OCI-LY7 (cell line): ENCODE measurements at regions not wholly inside any gene's neighbourhood (a gene's known extent, or its start where the extent isn't known, plus 50 kb on each side); places are given as distances from the start of the nearest gene placed in this dataset.

Experiments used
- BruUV-seq: library from RNA; stranded (reverse); fragments of 400-500 nt; replicated peaks from 2 replicates; lab custom pipeline; 2021; lab: Mats Ljungman, UMichigan
- CTCF ChIA-PET: fragments of 300-600 bp; sonication (Branson Sonifier 250); formaldehyde crosslinking; loops from one replicate; lab custom pipeline; 2022; ENCODE audit warnings: antibody characterized with exemption; ENCODE audit not compliant: unreplicated experiment; lab: Charles Lee
- POLR2A ChIA-PET: fragments of 300-600 bp; sonication (Branson Sonifier 250); formaldehyde crosslinking; loops from one replicate; lab custom pipeline; 2022; ENCODE audit warnings: antibody characterized with exemption; lab: Charles Lee
- DNase-seq: peaks from one replicate; pipeline ENCODE4 v3.0.0-alpha.2; 2015; ENCODE audit warnings: low spot score
- H2AFZ ChIP-seq: fragments of 200-600 bp; sonication (generic), shearing (Covaris generic); 2 replicates; pipeline ENCODE4 v1.6.1; 2014; ENCODE audit warnings: mild to moderate bottlenecking, antibody characterized with exemption, low read length, moderate library complexity
- H3K27ac ChIP-seq: fragments of 200-600 bp; sonication (generic); 2 replicates; pipeline ENCODE4 v1.5.1; 2014; ENCODE audit warnings: mixed run types, low read depth, mild to moderate bottlenecking, moderate library complexity, low read length, inconsistent platforms; ENCODE audit not compliant: poor library complexity, severe bottlenecking
- H3K36me3 ChIP-seq: fragments of 200-600 bp; sonication (generic); 2 replicates; pipeline ENCODE4 v1.6.1; 2014; ENCODE audit warnings: mild to moderate bottlenecking, antibody characterized with exemption, low read length, moderate library complexity, mixed read lengths; ENCODE audit not compliant: insufficient read depth
- H3K4me1 ChIP-seq: fragments of 200-600 bp; sonication (generic); 2 replicates; pipeline ENCODE4 v1.5.1; 2014; ENCODE audit warnings: mild to moderate bottlenecking, low read length; ENCODE audit not compliant: insufficient read depth, poor library complexity, severe bottlenecking
- H3K4me2 ChIP-seq: fragments of 200-600 bp; sonication (generic); 2 replicates; pipeline ENCODE4 v1.6.1; 2014; ENCODE audit warnings: mild to moderate bottlenecking, low read length
- H3K4me3 ChIP-seq: fragments of 200-600 bp; sonication (generic); 2 replicates; pipeline ENCODE4 v1.5.1; 2014; ENCODE audit warnings: mild to moderate bottlenecking, low read depth, low read length; ENCODE audit not compliant: poor library complexity, severe bottlenecking
- H3K79me2 ChIP-seq: fragments of 200-600 bp; sonication (generic); 2 replicates; pipeline ENCODE4 v1.6.1; 2016; ENCODE audit warnings: low read depth, mild to moderate bottlenecking, low read length, moderate library complexity, mixed read lengths; ENCODE audit not compliant: insufficient read depth
- H3K9me2 ChIP-seq: fragments of 200-600 bp; sonication (generic); 2 replicates; pipeline ENCODE4 v1.6.1; 2016; ENCODE audit warnings: mild to moderate bottlenecking, low read length, mixed read lengths; ENCODE audit not compliant: insufficient read depth
- H3K9me3 ChIP-seq: fragments of 200-600 bp; sonication (generic); 2 replicates; pipeline ENCODE4 v1.6.1; 2014; ENCODE audit warnings: mild to moderate bottlenecking, mixed run types, low read length, mixed read lengths
- H4K20me1 ChIP-seq: fragments of 200-600 bp; sonication (generic); 2 replicates; pipeline ENCODE4 v1.6.1; 2014; ENCODE audit warnings: mild to moderate bottlenecking, antibody characterized with exemption, low read length, moderate library complexity, mixed read lengths; ENCODE audit not compliant: insufficient read depth
- EZH2phosphoT487 ChIP-seq: fragments of 200-600 bp; sonication (generic); IDR thresholded peaks from 2 replicates; pipeline ENCODE4 v1.6.1; 2018; ENCODE audit warnings: low read depth, borderline replicate concordance, mild to moderate bottlenecking, mixed run types, antibody characterized with exemption, low read length, moderate library complexity, mixed read lengths
- intact Hi-C: fragments of 100-400 bp; cut with micrococcal nuclease; formaldehyde crosslinking; loops from one replicate; pipeline ENCODE4 v1.10.0; 2022; ENCODE audit not compliant: unreplicated experiment
- TF ChIP-seq, protein P1 (sequence below): fragments of 200-600 bp; sonication (generic); conservative IDR thresholded peaks from 2 replicates; pipeline ENCODE4 v1.5.1; 2014; ENCODE audit warnings: mild to moderate bottlenecking, antibody characterized with exemption, low read length, moderate library complexity, mixed read lengths

DNA sequence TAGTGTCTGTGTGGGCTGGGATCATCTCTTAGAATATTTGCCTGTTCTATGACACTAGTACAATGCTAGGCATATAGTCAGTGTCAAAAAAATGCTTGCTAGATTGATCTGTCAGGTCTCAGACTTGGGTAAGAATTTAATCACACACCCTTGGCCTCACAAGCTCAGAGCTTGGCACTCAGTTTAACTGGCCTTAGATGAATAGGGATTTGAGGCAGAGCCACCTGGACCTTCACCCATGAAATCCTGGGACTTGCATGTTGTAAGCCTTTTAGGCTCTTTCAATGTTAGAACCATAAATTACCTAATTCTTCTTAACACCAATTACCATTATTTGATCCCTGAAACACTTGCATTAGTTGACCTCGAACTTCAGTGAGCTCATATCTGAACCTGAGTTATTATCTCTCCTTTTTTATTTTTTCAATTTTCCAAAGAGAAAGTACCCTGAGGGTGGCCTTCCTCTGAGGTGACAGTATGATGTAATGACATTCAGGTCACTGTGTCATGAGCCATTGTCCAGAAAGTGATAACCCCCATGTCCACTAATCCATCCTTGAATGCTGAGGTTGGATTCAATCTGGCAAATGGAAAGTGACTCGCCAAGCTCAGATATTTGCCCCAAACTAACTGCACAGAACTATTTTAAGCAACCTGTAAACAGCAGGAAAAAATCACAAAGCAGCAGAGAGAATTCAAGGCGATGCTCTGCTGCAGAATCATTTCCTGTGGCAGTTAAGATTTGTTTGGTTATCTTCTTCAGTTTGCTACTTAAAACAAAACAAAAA is 615.2 kb upstream of the NR2F2 start:
- no TSS peak for BruUV-seq
- TF ChIP-seq, protein P1, sequence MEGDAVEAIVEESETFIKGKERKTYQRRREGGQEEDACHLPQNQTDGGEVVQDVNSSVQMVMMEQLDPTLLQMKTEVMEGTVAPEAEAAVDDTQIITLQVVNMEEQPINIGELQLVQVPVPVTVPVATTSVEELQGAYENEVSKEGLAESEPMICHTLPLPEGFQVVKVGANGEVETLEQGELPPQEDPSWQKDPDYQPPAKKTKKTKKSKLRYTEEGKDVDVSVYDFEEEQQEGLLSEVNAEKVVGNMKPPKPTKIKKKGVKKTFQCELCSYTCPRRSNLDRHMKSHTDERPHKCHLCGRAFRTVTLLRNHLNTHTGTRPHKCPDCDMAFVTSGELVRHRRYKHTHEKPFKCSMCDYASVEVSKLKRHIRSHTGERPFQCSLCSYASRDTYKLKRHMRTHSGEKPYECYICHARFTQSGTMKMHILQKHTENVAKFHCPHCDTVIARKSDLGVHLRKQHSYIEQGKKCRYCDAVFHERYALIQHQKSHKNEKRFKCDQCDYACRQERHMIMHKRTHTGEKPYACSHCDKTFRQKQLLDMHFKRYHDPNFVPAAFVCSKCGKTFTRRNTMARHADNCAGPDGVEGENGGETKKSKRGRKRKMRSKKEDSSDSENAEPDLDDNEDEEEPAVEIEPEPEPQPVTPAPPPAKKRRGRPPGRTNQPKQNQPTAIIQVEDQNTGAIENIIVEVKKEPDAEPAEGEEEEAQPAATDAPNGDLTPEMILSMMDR = no peak
- no peak for TF ChIP-seq EZH2phosphoT487
- no peaks in the 10 kb centered on the region for H3K36me3 ChIP-seq

GRCh38 chr15:95715906-95716656 is 614.4 kb upstream of the NR2F2 start:
- no TSS peak for BruUV-seq
- H3K9me3 ChIP-seq = no peaks in the 10 kb centered on the region
- intact Hi-C loops = no loop called here
- no peaks in the 10 kb centered on the region for H3K79me2 ChIP-seq
- H2AFZ ChIP-seq = no peak overlapping the region
- no peak overlapping the region for H3K27ac ChIP-seq
- ChIA-PET POLR2A (no interaction called here), CTCF (no interaction called here)
- DNase-seq = no peak
- no peaks in the 10 kb centered on the region for H3K36me3 ChIP-seq
- H3K4me3 ChIP-seq = no peak overlapping the region
- H3K4me2 ChIP-seq = no peak overlapping the region
- H3K9me2 ChIP-seq = no peaks in the 10 kb centered on the region
- no peaks in the 10 kb centered on the region for H3K4me1 ChIP-seq
- TF ChIP-seq, protein P1 = no peak
- TF ChIP-seq EZH2phosphoT487 = no peak
- H4K20me1 ChIP-seq = no peaks in the 10 kb centered on the region

More for the DNA sequence above, 615.2 kb upstream of the NR2F2 start:
- intact Hi-C loops = no loop called here
- CTCF ChIA-PET = no interaction called here
- H3K4me2 ChIP-seq = no peak overlapping the region
- H3K9me2 ChIP-seq = no peaks in the 10 kb centered on the region
- no peaks in the 10 kb centered on the region for H4K20me1 ChIP-seq
- H2AFZ ChIP-seq = no peak overlapping the region
- DNase-seq = no peak
- no peaks in the 10 kb centered on the region for H3K9me3 ChIP-seq
- H3K79me2 ChIP-seq = no peaks in the 10 kb centered on the region
- POLR2A ChIA-PET = no interaction called here
- H3K27ac ChIP-seq = no peak overlapping the region
- H3K4me1 ChIP-seq = no peaks in the 10 kb centered on the region
- H3K4me3 ChIP-seq = no peak overlapping the region
